Neuronal stem cell (in vitro differentiated cells): ENCODE measurements at regions not wholly inside any gene's neighbourhood (a gene's known extent, or its start where the extent isn't known, plus 50 kb on each side); places are given as distances from the start of the nearest gene placed in this dataset.

Experiments
- DNase-seq: peaks from one replicate; pipeline ENCODE4 v3.0.0-alpha.2; 2013; ENCODE audit warnings: low spot score
- H2AFZ ChIP-seq: one replicate; pipeline ENCODE4 v1.6.1; 2013; ENCODE audit warnings: mild to moderate bottlenecking, low read length, inconsistent platforms
- H2AK5ac ChIP-seq: 2 replicates; pipeline ENCODE4 v1.6.1; 2013; ENCODE audit warnings: low read depth, mild to moderate bottlenecking, inconsistent platforms, low read length, moderate library complexity, mixed read lengths
- H2BK120ac ChIP-seq: 2 replicates; pipeline ENCODE4 v1.6.1; 2013; ENCODE audit warnings: low read depth, mild to moderate bottlenecking, inconsistent platforms, low read length, moderate library complexity, mixed read lengths
- H2BK12ac ChIP-seq: one replicate; pipeline ENCODE4 v1.6.1; 2013; ENCODE audit warnings: low read length, inconsistent platforms
- H2BK15ac ChIP-seq: 2 replicates; pipeline ENCODE4 v1.6.1; 2013; ENCODE audit warnings: mild to moderate bottlenecking, low read length, inconsistent platforms, mixed read lengths
- H2BK5ac ChIP-seq: one replicate; pipeline ENCODE4 v1.6.1; 2013; ENCODE audit warnings: inconsistent platforms, mild to moderate bottlenecking, low read length, moderate library complexity
- H3K14ac ChIP-seq: one replicate; pipeline ENCODE4 v1.6.1; 2013; ENCODE audit warnings: low read length, inconsistent platforms
- H3K18ac ChIP-seq: 2 replicates; pipeline ENCODE4 v1.6.1; 2013; ENCODE audit warnings: low read length, inconsistent platforms
- H3K23ac ChIP-seq: 2 replicates; pipeline ENCODE4 v1.6.1; 2013; ENCODE audit warnings: low read depth, mild to moderate bottlenecking, mixed read lengths, low read length, inconsistent platforms; ENCODE audit not compliant: poor library complexity
- H3K27ac ChIP-seq: replicated peaks from 3 replicates; pipeline ENCODE4 v1.5.1; 2013; ENCODE audit warnings: low read length, inconsistent platforms
- H3K27me3 ChIP-seq, 3 experiments: 2 replicates each; pipeline ENCODE4 v1.6.1; 2013; ENCODE audit warnings: low read length in 3 of 3, mild to moderate bottlenecking in 2 of 3, inconsistent platforms in 1 of 3, low read depth in 1 of 3, mixed read lengths in 1 of 3, moderate library complexity in 1 of 3; ENCODE audit not compliant: control insufficient read depth in 3 of 3, insufficient read depth in 3 of 3
- H3K36me3 ChIP-seq, 2 donors: replicated peaks in 1 of 2; 2 replicates each; pipeline ENCODE4 v1.6.1; 2013; ENCODE audit warnings: low read length in 2 of 2; ENCODE audit not compliant: control insufficient read depth in 2 of 2, insufficient read depth in 2 of 2
- H3K4ac ChIP-seq: 2 replicates; pipeline ENCODE4 v1.6.1; 2013; ENCODE audit warnings: inconsistent platforms, mild to moderate bottlenecking, low read length, moderate library complexity
- H3K4me1 ChIP-seq, 2 donors: 1 replicate in 1 of 2; 2 replicates in 1 of 2; pipeline ENCODE4 v1.6.1; 2013; ENCODE audit warnings: low read length in 2 of 2, low read depth in 1 of 2; ENCODE audit not compliant: control insufficient read depth in 2 of 2, insufficient read depth in 1 of 2
- H3K4me2 ChIP-seq: one replicate; pipeline ENCODE4 v1.6.1; 2013; ENCODE audit warnings: mild to moderate bottlenecking, low read length, inconsistent platforms; ENCODE audit not compliant: insufficient read depth, poor library complexity, severe bottlenecking
- H3K4me3 ChIP-seq, 2 donors: 2 replicates each; pipeline ENCODE4 v1.5.1; 2013; ENCODE audit warnings: low read length in 2 of 2, mild to moderate bottlenecking in 2 of 2, inconsistent platforms in 1 of 2, moderate library complexity in 1 of 2
- H3K79me1 ChIP-seq: one replicate; pipeline ENCODE4 v1.6.1; 2013; ENCODE audit warnings: low read depth, mild to moderate bottlenecking, inconsistent platforms, low read length, moderate library complexity
- H3K9ac ChIP-seq: one replicate; pipeline ENCODE4 v1.6.1; 2013; ENCODE audit warnings: mild to moderate bottlenecking, low read depth, low read length, inconsistent platforms; ENCODE audit not compliant: poor library complexity
- H3K9me3 ChIP-seq, 2 donors: replicated peaks in 1 of 2; 2 replicates each; pipeline versions ENCODE3 to v1.6.1; 2013; ENCODE audit warnings: low read length in 2 of 2, mild to moderate bottlenecking in 2 of 2, inconsistent platforms in 1 of 2, low read depth in 1 of 2, mixed read lengths in 1 of 2, moderate library complexity in 1 of 2; ENCODE audit not compliant: control insufficient read depth in 2 of 2, insufficient read depth in 1 of 2
- H4K8ac ChIP-seq: one replicate; pipeline ENCODE4 v1.6.1; 2013; ENCODE audit warnings: low read depth, mild to moderate bottlenecking, inconsistent platforms, low read length, moderate library complexity
- H4K91ac ChIP-seq: one replicate; pipeline ENCODE4 v1.6.1; 2013; ENCODE audit warnings: low read length, low read depth, mild to moderate bottlenecking, inconsistent platforms; ENCODE audit not compliant: poor library complexity
- WGBS, 2 donors: extraction: QIAGEN DNeasy Blood & Tissue Kit; methylation state at CpG; one replicate each; pipeline ENCODE4 v1.1.7; 2013; ENCODE audit warnings: missing lambda C conversion rate in 2 of 2, mixed read lengths in 1 of 2; ENCODE audit not compliant: insufficient read length in 2 of 2, insufficient replicate concordance in 1 of 2; ENCODE audit errors: extremely low coverage in 2 of 2; 5-methylcytosine and 5-hydroxymethylcytosine counted together

GRCh38 chr2:129742415-129743180 is 236.9 kb upstream of the RAB6C start:
- no peak overlapping the region for H2BK15ac ChIP-seq
- DNase-seq, result no peak
- H3K9ac ChIP-seq, result no peak overlapping the region
- H3K27me3 ChIP-seq, result no peaks in the 10 kb centered on the region
- no peak overlapping the region for H4K91ac ChIP-seq
- H2AK5ac ChIP-seq, result no peak overlapping the region
- H3K23ac ChIP-seq, result peak overlapping the region; percentile 8
- no peak overlapping the region for H3K4me2 ChIP-seq
- no peaks in the 10 kb centered on the region for H3K9me3 ChIP-seq
- H3K4ac ChIP-seq, result no peak overlapping the region
- no peak overlapping the region for H2AFZ ChIP-seq
- H2BK120ac ChIP-seq, result no peak overlapping the region
- no peak overlapping the region for H3K4me3 ChIP-seq
- H3K36me3 ChIP-seq, result no peaks in the 10 kb centered on the region
- no CpG with 5 or more reads among the region's 23 CpGs for WGBS, 2 donors
- H3K18ac ChIP-seq, result peak overlapping the region; percentile 77
- H2BK5ac ChIP-seq, result no peak overlapping the region
- no peak overlapping the region for H3K27ac ChIP-seq
- no peak overlapping the region for H4K8ac ChIP-seq
- H2BK12ac ChIP-seq, result no peak overlapping the region
- H3K14ac ChIP-seq, result no peak overlapping the region
- no peaks in the 10 kb centered on the region for H3K79me1 ChIP-seq
- peaks cover 0 to 3% of the 10 kb centered on the region in 2 donors for H3K4me1 ChIP-seq

GRCh38 chr2:129744141-129744540 is 235.3 kb upstream of the RAB6C start:
- Histone ChIP-seq H3K9ac (no peak overlapping the region), H3K18ac (no peak overlapping the region), H2AK5ac (no peak overlapping the region), H2BK12ac (no peak overlapping the region), H3K27ac (no peak overlapping the region), H3K23ac (no peak overlapping the region), H2BK15ac (no peak overlapping the region), H2BK120ac (no peak overlapping the region), H3K4me1 (peaks cover 0 to 3% of the 10 kb centered on the region in 2 donors), H2AFZ (no peak overlapping the region), H3K79me1 (no peaks in the 10 kb centered on the region), H3K4ac (no peak overlapping the region), H2BK5ac (no peak overlapping the region), H3K4me2 (no peak overlapping the region), H3K14ac (no peak overlapping the region), H4K8ac (no peak overlapping the region), H4K91ac (no peak overlapping the region), H3K4me3 (no peak overlapping the region), H3K9me3 (no peaks in the 10 kb centered on the region), H3K36me3 (no peaks in the 10 kb centered on the region), H3K27me3 (no peaks in the 10 kb centered on the region)
- no CpG with 5 or more reads among the region's 7 CpGs for WGBS, 2 donors
- no peak for DNase-seq

DNA sequence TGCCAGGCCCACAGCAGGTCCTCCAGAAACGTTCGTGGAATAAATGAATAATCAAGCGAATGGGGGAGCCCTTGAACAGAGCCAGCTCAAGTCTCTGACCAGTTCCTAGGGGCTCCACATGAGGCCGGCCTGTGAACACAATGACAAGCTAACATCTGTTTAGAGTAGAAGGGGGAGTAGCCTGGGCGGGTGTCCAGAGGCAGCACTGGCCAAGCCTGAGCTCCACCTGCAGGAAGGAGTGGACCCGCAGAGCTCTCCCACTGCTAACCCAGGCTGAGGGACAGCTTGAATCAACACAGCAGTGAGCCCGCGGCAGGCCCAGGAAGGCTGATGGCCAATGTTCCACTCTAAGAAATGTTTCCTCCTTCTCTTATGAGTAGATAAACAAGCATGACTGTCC is 234.8 kb upstream of the RAB6C start:
- Histone ChIP-seq H2BK12ac (no peak overlapping the region), H3K14ac (no peak overlapping the region), H3K79me1 (no peaks in the 10 kb centered on the region), H4K8ac (no peak overlapping the region), H3K36me3 (no peaks in the 10 kb centered on the region), H3K4ac (no peak overlapping the region), H3K18ac (no peak overlapping the region), H3K4me3 (no peak overlapping the region), H3K4me2 (no peak overlapping the region), H3K27me3 (no peaks in the 10 kb centered on the region), H2BK120ac (peak overlapping the region; percentile 51), H3K27ac (no peak overlapping the region), H3K4me1 (peaks cover 0 to 3% of the 10 kb centered on the region in 2 donors), H3K23ac (no peak overlapping the region), H2BK15ac (no peak overlapping the region), H3K9ac (no peak overlapping the region), H2BK5ac (no peak overlapping the region), H4K91ac (no peak overlapping the region), H3K9me3 (no peaks in the 10 kb centered on the region), H2AFZ (no peak overlapping the region), H2AK5ac (no peak overlapping the region)
- no CpG with 5 or more reads among the region's 8 CpGs for WGBS, 2 donors
- no peak for DNase-seq

DNA sequence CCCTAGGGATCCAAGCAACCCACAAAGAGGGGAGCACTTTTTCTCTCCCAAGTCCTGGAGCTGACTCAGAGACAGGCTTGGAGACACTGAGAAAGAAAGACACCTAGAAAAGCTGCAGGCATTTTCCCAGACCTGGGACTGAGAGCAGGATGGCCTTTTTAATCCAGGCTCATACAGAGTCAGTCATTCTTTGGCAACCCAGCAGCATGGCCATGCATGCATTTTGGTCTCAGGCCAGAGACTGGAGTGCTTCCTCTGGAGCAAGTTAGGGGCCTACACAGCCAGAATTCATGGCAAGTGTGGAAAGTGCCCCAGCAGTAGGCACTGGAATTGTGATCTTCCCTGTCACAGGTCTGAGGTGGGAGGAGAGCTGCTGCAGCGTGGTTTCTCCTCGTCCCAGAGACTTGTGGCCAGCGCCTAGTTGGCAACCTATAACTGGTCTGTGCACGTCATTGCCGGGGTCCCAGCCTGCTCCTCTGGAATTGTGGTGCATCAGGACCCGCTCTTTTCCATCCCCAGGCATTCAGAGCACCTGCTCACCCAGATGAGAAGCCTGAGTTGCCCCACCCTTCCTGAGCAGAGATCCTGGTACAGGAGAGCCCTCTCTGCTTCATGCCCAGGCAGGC is 231.9 kb upstream of the RAB6C start:
- no peaks in the 10 kb centered on the region for H3K79me1 ChIP-seq
- H4K8ac ChIP-seq, result no peak overlapping the region
- H4K91ac ChIP-seq, result peak overlapping the region; percentile 38
- no peak overlapping the region for H2AK5ac ChIP-seq
- no peak overlapping the region for H3K4ac ChIP-seq
- peaks cover 0 to 3% of the 10 kb centered on the region in 2 donors for H3K4me1 ChIP-seq
- no peak overlapping the region for H3K27ac ChIP-seq
- H2AFZ ChIP-seq, result no peak overlapping the region
- H3K36me3 ChIP-seq, result no peaks in the 10 kb centered on the region
- no peaks in the 10 kb centered on the region for H3K27me3 ChIP-seq
- H3K14ac ChIP-seq, result no peak overlapping the region
- H2BK5ac ChIP-seq, result no peak overlapping the region
- H3K18ac ChIP-seq, result peak overlapping the region; percentile 8
- no peak overlapping the region for H2BK120ac ChIP-seq
- H3K4me2 ChIP-seq, result no peak overlapping the region
- H3K4me3 ChIP-seq, result no peak overlapping the region
- no peak for DNase-seq
- H3K9me3 ChIP-seq, result no peaks in the 10 kb centered on the region
- WGBS, 2 donors, result no CpG with 5 or more reads among the region's 6 CpGs
- no peak overlapping the region for H3K9ac ChIP-seq
- H2BK15ac ChIP-seq, result no peak overlapping the region
- H3K23ac ChIP-seq, result no peak overlapping the region
- H2BK12ac ChIP-seq, result no peak overlapping the region
